ENCODE measurements at regions not wholly inside any gene's neighbourhood (a gene's known extent, or its start where the extent isn't known, plus 50 kb on each side); places are given as distances from the start of the nearest gene placed in this dataset.

DNA sequence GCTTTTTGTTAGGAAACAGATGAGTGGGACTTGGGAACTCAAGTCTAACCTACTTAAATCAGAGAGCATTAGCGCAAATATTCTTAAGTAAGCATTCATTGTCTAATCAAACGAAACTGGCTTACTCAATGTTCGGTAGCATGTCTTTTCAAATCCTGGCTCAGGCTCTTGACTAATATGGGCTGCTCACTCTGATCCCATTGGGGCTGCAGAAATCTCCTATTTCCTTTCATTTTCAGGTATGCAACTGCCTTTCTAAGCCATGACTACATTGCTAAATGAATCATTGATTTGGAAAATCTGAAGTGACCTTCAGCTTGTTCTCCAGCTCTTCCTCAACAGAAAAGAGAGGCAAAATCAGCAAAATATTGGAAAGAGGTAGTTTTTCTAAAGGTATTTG, 2084.4 kb upstream of the PIK3C3 start:
- no TSS peak for BruUV-seq (replicated peaks)
- H3K4me1 ChIP-seq (ENCODE audit: insufficient read depth, low read length): no peaks in the 10 kb centered on the region
- H3K9me2 ChIP-seq (replicated peaks; ENCODE audit: low read length): no peaks in the 10 kb centered on the region
- H3K4me3 ChIP-seq (ENCODE audit: low read length): no peak overlapping the region
- ChIA-PET CTCF (no interaction called here), POLR2A (ENCODE audit: unreplicated experiment) (no interaction called here)
- TF ChIP-seq EZH2 (IDR thresholded peaks at IDR 0.05; ENCODE audit: low read length, unreplicated experiment): no peak
- TF ChIP-seq, protein P1, sequence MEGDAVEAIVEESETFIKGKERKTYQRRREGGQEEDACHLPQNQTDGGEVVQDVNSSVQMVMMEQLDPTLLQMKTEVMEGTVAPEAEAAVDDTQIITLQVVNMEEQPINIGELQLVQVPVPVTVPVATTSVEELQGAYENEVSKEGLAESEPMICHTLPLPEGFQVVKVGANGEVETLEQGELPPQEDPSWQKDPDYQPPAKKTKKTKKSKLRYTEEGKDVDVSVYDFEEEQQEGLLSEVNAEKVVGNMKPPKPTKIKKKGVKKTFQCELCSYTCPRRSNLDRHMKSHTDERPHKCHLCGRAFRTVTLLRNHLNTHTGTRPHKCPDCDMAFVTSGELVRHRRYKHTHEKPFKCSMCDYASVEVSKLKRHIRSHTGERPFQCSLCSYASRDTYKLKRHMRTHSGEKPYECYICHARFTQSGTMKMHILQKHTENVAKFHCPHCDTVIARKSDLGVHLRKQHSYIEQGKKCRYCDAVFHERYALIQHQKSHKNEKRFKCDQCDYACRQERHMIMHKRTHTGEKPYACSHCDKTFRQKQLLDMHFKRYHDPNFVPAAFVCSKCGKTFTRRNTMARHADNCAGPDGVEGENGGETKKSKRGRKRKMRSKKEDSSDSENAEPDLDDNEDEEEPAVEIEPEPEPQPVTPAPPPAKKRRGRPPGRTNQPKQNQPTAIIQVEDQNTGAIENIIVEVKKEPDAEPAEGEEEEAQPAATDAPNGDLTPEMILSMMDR (conservative IDR thresholded peaks at IDR 0.05; ENCODE audit: low read depth, low read length): no peak
- TF ChIP-seq EZH2phosphoT487 (IDR thresholded peaks at IDR 0.05; ENCODE audit: borderline replicate concordance, low read length): no peak
- ATAC-seq: no peak
- DNase-seq: no peak
- intact Hi-C loops (cut with micrococcal nuclease): no loop called here
- H3K9me3 ChIP-seq (ENCODE audit: low read length): no peaks in the 10 kb centered on the region
- H3K4me2 ChIP-seq (ENCODE audit: low read length): no peak overlapping the region
- H3K36me3 ChIP-seq (ENCODE audit: low read depth, low read length): no peaks in the 10 kb centered on the region
- H3K79me2 ChIP-seq (ENCODE audit: low read length): no peaks in the 10 kb centered on the region
- H4K20me1 ChIP-seq (ENCODE audit: low read length): no peaks in the 10 kb centered on the region
- no peaks in the 10 kb centered on the region for H3F3A ChIP-seq (ENCODE audit: low read length, unreplicated experiment)
- no peaks in the 10 kb centered on the region for H3K27me3 ChIP-seq (ENCODE audit: low read length)
- H3K27ac ChIP-seq (ENCODE audit: low read length): no peak overlapping the region
- no peak overlapping the region for H3K9ac ChIP-seq (ENCODE audit: low read length)
- H2AFZ ChIP-seq (ENCODE audit: low read length): no peak overlapping the region

DNA sequence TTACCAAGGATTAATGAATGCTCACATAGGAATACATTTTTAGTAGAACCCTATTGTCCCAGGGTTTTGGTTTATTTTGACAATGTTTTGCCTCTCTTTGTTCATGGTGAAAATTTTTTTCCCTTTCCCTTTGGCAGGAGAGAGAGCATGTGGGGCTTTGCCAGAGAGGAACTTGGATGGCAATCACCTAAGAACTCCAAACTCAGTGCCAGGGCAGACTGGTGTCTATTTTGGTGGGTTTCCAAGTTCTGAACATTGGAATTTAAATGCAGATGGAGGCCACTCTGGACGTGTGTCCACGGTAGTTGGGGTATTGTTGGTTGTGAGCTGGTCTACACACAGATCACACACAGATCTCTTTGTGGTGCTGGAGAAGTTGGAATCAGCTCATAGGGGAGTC, 2091.1 kb upstream of the PIK3C3 start:
- Histone ChIP-seq H3K4me1 (ENCODE audit: insufficient read depth, low read length) (no peaks in the 10 kb centered on the region), H4K20me1 (ENCODE audit: low read length) (no peaks in the 10 kb centered on the region), H3K4me2 (ENCODE audit: low read length) (no peak overlapping the region), H3K27ac (ENCODE audit: low read length) (no peak overlapping the region), H3K9me3 (ENCODE audit: low read length) (no peaks in the 10 kb centered on the region), H3K4me3 (ENCODE audit: low read length) (no peak overlapping the region), H3K9me2 (replicated peaks; ENCODE audit: low read length) (no peaks in the 10 kb centered on the region), H3F3A (ENCODE audit: low read length, unreplicated experiment) (no peaks in the 10 kb centered on the region), H3K27me3 (ENCODE audit: low read length) (no peaks in the 10 kb centered on the region), H3K36me3 (ENCODE audit: low read depth, low read length) (no peaks in the 10 kb centered on the region), H3K9ac (ENCODE audit: low read length) (no peak overlapping the region), H3K79me2 (ENCODE audit: low read length) (no peaks in the 10 kb centered on the region), H2AFZ (ENCODE audit: low read length) (no peak overlapping the region)
- ATAC-seq (no peak), DNase-seq (no peak)
- no peak for TF ChIP-seq EZH2 (IDR thresholded peaks at IDR 0.05; ENCODE audit: low read length, unreplicated experiment)
- TF ChIP-seq, protein P1 (conservative IDR thresholded peaks at IDR 0.05; ENCODE audit: low read depth, low read length): no peak
- TF ChIP-seq EZH2phosphoT487 (IDR thresholded peaks at IDR 0.05; ENCODE audit: borderline replicate concordance, low read length): no peak
- intact Hi-C loops (cut with micrococcal nuclease): no loop called here
- BruUV-seq (replicated peaks): no TSS peak
- ChIA-PET POLR2A (ENCODE audit: unreplicated experiment) (no interaction called here), CTCF (no interaction called here)

DNA sequence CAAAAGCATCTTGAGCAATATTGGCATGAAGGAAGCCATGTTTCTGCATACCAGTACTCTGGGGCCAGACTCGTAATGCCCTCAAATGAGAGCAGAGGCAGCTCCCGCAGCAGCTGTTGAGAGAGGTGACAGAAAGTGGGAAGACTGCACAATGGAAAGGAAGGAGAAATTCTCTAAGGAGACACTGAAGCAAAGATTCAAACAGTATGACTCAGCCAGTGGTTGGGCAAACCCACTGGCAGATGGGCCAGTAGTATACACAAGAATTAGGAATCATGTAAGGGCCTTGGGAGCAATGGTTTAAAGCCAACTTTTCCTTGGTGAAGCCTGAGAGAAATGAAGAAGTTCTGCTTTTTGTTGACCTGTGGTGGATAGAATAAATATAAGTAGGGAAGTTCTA, 2092.7 kb upstream of the PIK3C3 start:
- POLR2A ChIA-PET (ENCODE audit: unreplicated experiment): no interaction called here
- no peak for DNase-seq

More for the DNA sequence above, 2092.7 kb upstream of the PIK3C3 start:
- Histone ChIP-seq H3K36me3 (ENCODE audit: low read depth, low read length) (no peaks in the 10 kb centered on the region), H3K9me2 (replicated peaks; ENCODE audit: low read length) (no peaks in the 10 kb centered on the region), H3K4me2 (ENCODE audit: low read length) (no peak overlapping the region), H3K9me3 (ENCODE audit: low read length) (no peaks in the 10 kb centered on the region), H3F3A (ENCODE audit: low read length, unreplicated experiment) (no peaks in the 10 kb centered on the region), H2AFZ (ENCODE audit: low read length) (no peak overlapping the region), H3K79me2 (ENCODE audit: low read length) (no peaks in the 10 kb centered on the region), H3K4me3 (ENCODE audit: low read length) (no peak overlapping the region), H3K9ac (ENCODE audit: low read length) (no peak overlapping the region), H4K20me1 (ENCODE audit: low read length) (no peaks in the 10 kb centered on the region), H3K4me1 (ENCODE audit: insufficient read depth, low read length) (no peaks in the 10 kb centered on the region), H3K27me3 (ENCODE audit: low read length) (no peaks in the 10 kb centered on the region), H3K27ac (ENCODE audit: low read length) (no peak overlapping the region)
- TF ChIP-seq EZH2 (IDR thresholded peaks at IDR 0.05; ENCODE audit: low read length, unreplicated experiment): no peak
- TF ChIP-seq, protein P1 (conservative IDR thresholded peaks at IDR 0.05; ENCODE audit: low read depth, low read length): no peak
- TF ChIP-seq EZH2phosphoT487 (IDR thresholded peaks at IDR 0.05; ENCODE audit: borderline replicate concordance, low read length): no peak
- intact Hi-C loops (cut with micrococcal nuclease): no loop called here
- BruUV-seq (replicated peaks): no TSS peak
- CTCF ChIA-PET: no interaction called here
- ATAC-seq: no peak
